ENCODE measurements at regions not wholly inside any gene's neighbourhood (a gene's known extent, or its start where the extent isn't known, plus 50 kb on each side); places are given as distances from the start of the nearest gene placed in this dataset.

GRCh38 chr6:119428633-119429032, 79.1 kb upstream of the MAN1A1 start:
- no peaks in the 10 kb centered on the region for H3K4me1 ChIP-seq (ENCODE audit: control insufficient read depth, insufficient read depth, low read length)
- H3K27ac ChIP-seq (ENCODE audit: low read length), result no peak overlapping the region
- POLR2A ChIA-PET, result no interaction called here
- BruUV-seq (replicated peaks), result no TSS peak
- ATAC-seq, result no peak
- no peak for DNase-seq (ENCODE audit: low read depth, low spot score)
- no peaks in the 10 kb centered on the region for H3K36me3 ChIP-seq (ENCODE audit: control insufficient read depth, insufficient read depth, low read length)
- CTCF ChIA-PET, result no interaction called here
- H3K4me3 ChIP-seq (ENCODE audit: low read depth in 2 of 2, low read length in 2 of 2), result no peak overlapping the region
- H3K9me3 ChIP-seq (ENCODE audit: control insufficient read depth, insufficient read depth, low read depth, low read length), result no peaks in the 10 kb centered on the region
- no peak for TF ChIP-seq REST (IDR thresholded peaks at IDR 0.05; ENCODE audit: insufficient read depth in 1 of 2, low read depth in 2 of 2, low read length in 1 of 2)
- no peak for TF ChIP-seq SIN3A (IDR thresholded peaks at IDR 0.05; ENCODE audit: borderline replicate concordance, insufficient read depth, low read depth, low read length)
- TF ChIP-seq TCF7L2 (IDR thresholded peaks at IDR 0.05; ENCODE audit: low read depth, low read length), result no peak
- no peak for TF ChIP-seq POLR2AphosphoS5 (IDR thresholded peaks at IDR 0.05; ENCODE audit: low read depth, low read length)
- TF ChIP-seq CTCF (IDR thresholded peaks at IDR 0.05), result no peak
- in situ Hi-C loops (cut with HindIII; ENCODE audit: low pct_unique_long_range_greater_than_20kb, low sequenced_read_pairs) (no loop called here), intact Hi-C loops (cut with micrococcal nuclease; ENCODE audit: unreplicated experiment) (no loop called here)
- no peaks in the 10 kb centered on the region for H3K27me3 ChIP-seq (ENCODE audit: control insufficient read depth, insufficient read depth, low read length)

- H3K36me3 ChIP-seq (ENCODE audit: control insufficient read depth, insufficient read depth, low read length), result no peaks in the 10 kb centered on the region
- in situ Hi-C loops (cut with HindIII; ENCODE audit: low pct_unique_long_range_greater_than_20kb, low sequenced_read_pairs) (no loop called here), intact Hi-C loops (cut with micrococcal nuclease; ENCODE audit: unreplicated experiment) (no loop called here)
- no peak overlapping the region for H3K4me3 ChIP-seq (ENCODE audit: low read depth in 2 of 2, low read length in 2 of 2)
- H3K4me1 ChIP-seq (ENCODE audit: control insufficient read depth, insufficient read depth, low read length), result no peaks in the 10 kb centered on the region
- ChIA-PET CTCF (no interaction called here), POLR2A (no interaction called here)
- BruUV-seq (replicated peaks), result no TSS peak
- no peak for DNase-seq (ENCODE audit: low read depth, low spot score)
- ATAC-seq, result no peak
- H3K9me3 ChIP-seq (ENCODE audit: control insufficient read depth, insufficient read depth, low read depth, low read length), result no peaks in the 10 kb centered on the region
- no peak for TF ChIP-seq TCF7L2 (IDR thresholded peaks at IDR 0.05; ENCODE audit: low read depth, low read length)
- TF ChIP-seq CTCF (IDR thresholded peaks at IDR 0.05), result no peak
- TF ChIP-seq POLR2AphosphoS5 (IDR thresholded peaks at IDR 0.05; ENCODE audit: low read depth, low read length), result no peak
- TF ChIP-seq REST (IDR thresholded peaks at IDR 0.05; ENCODE audit: insufficient read depth in 1 of 2, low read depth in 2 of 2, low read length in 1 of 2), result no peak
- TF ChIP-seq SIN3A (IDR thresholded peaks at IDR 0.05; ENCODE audit: borderline replicate concordance, insufficient read depth, low read depth, low read length), result no peak
- no peaks in the 10 kb centered on the region for H3K27me3 ChIP-seq (ENCODE audit: control insufficient read depth, insufficient read depth, low read length)
- H3K27ac ChIP-seq (ENCODE audit: low read length), result no peak overlapping the region
Measured at GRCh38 chr6:119426619-119427018, 77.1 kb upstream of the MAN1A1 start.
